ENCODE measurements at regions not wholly inside any gene's neighbourhood (a gene's known extent, or its start where the extent isn't known, plus 50 kb on each side); places are given as distances from the start of the nearest gene placed in this dataset.

DNA sequence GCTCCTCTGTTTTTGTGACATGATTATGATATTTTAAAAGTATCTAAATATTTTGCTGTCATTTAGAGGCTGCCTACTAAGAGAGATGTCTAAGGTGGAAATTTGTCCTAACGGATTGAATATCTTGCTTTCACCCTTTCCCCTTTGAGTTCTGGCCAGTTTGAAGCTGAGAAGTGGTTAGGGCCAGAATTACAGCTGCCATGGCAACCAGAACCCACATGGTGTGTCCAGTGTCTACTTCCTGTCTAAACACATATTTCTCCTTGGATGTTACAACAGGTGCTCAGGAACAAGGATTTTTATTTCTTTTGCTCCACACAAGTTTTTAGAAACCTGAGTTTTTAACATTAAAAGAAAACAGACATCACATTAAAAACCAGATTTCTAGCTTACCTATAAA, 335.1 kb upstream of the OR4E1 start:
- no peaks in the 10 kb centered on the region for H3K36me3 Mint-ChIP-seq (ENCODE audit: low read depth)
- no peak for TF ChIP-seq CTCF (conservative IDR thresholded peaks at IDR 0.05)
- H3K9me3 Mint-ChIP-seq: peaks cover 4% of the 10 kb centered on the region
- H3K27me3 Mint-ChIP-seq (ENCODE audit: low read depth): no peaks in the 10 kb centered on the region
- no peaks in the 10 kb centered on the region for H3K4me1 Mint-ChIP-seq
- H3K4me3 Mint-ChIP-seq: no peak overlapping the region
- no peak overlapping the region for H3K27ac Mint-ChIP-seq (ENCODE audit: unreplicated experiment)
- no peak for DNase-seq (ENCODE audit: low read depth, low spot score)

- no peak for DNase-seq (ENCODE audit: low read depth, low spot score)
- no peaks in the 10 kb centered on the region for H3K36me3 Mint-ChIP-seq (ENCODE audit: low read depth)
- H3K27ac Mint-ChIP-seq (ENCODE audit: unreplicated experiment): no peak overlapping the region
- no peak for TF ChIP-seq CTCF (conservative IDR thresholded peaks at IDR 0.05)
- H3K9me3 Mint-ChIP-seq: peaks cover 4% of the 10 kb centered on the region
- H3K27me3 Mint-ChIP-seq (ENCODE audit: low read depth): no peaks in the 10 kb centered on the region
- no peaks in the 10 kb centered on the region for H3K4me1 Mint-ChIP-seq
- H3K4me3 Mint-ChIP-seq: no peak overlapping the region
Observed at GRCh38 chr14:22007784-22008412, 334.3 kb upstream of the OR4E1 start.

GRCh38 chr14:22007363-22007762, 333.7 kb upstream of the OR4E1 start:
- H3K27ac Mint-ChIP-seq (ENCODE audit: unreplicated experiment): no peak overlapping the region
- H3K9me3 Mint-ChIP-seq: peaks cover 4% of the 10 kb centered on the region
- no peak overlapping the region for H3K4me3 Mint-ChIP-seq
- H3K27me3 Mint-ChIP-seq (ENCODE audit: low read depth): no peaks in the 10 kb centered on the region
- no peak for TF ChIP-seq CTCF (conservative IDR thresholded peaks at IDR 0.05)
- no peaks in the 10 kb centered on the region for H3K4me1 Mint-ChIP-seq
- no peak for DNase-seq (ENCODE audit: low read depth, low spot score)
- H3K36me3 Mint-ChIP-seq (ENCODE audit: low read depth): no peaks in the 10 kb centered on the region

DNA sequence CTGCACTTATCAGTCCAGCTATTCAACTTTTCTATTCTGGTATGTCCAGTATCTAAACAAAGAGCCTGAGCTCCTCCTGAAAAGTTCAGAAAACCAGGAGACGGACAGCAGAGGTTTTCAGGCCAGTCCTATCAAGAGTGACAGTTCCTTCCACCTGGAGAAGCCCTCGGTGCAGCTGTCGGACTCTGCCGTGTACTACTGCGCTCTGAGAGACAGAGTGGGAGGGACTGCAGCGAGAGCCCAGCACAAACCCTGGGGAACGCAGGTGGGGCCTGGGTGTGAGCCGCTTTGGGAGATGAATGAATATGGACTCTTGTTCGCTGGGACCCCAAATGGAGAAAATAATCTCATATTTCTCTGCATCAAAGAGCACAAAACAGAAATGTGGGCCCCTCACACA, 329.8 kb upstream of the OR4E1 start:
- Mint-ChIP-seq H3K4me3 (no peak overlapping the region), H3K36me3 (ENCODE audit: low read depth) (no peaks in the 10 kb centered on the region), H3K27ac (ENCODE audit: unreplicated experiment) (no peak overlapping the region), H3K4me1 (no peaks in the 10 kb centered on the region), H3K27me3 (ENCODE audit: low read depth) (no peaks in the 10 kb centered on the region), H3K9me3 (peaks cover 4% of the 10 kb centered on the region)
- no peak for TF ChIP-seq CTCF (conservative IDR thresholded peaks at IDR 0.05)
- no peak for DNase-seq (ENCODE audit: low read depth, low spot score)

DNA sequence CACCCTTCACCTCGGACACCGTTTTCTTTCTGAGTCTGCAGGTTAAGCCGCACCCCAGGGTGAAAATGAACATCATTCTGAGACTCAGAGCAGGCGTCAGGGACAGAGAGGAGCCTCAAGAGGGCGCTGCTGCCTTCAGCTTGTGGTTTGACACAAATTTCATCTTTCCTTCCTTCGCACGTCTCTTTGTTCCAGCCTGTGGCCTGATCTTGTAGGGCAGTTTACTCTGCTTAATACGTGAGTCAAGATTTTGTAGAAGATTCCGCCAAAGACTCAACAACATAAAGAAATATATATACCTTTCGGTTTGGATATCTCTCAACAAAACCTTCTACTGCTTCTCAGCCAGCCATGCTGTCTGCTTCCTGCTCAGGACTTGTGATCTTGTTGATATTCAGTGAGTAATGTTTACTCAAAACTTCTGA, 329.3 kb upstream of the OR4E1 start:
- Mint-ChIP-seq H3K27ac (ENCODE audit: unreplicated experiment) (no peak overlapping the region), H3K27me3 (ENCODE audit: low read depth) (no peaks in the 10 kb centered on the region), H3K4me3 (no peak overlapping the region), H3K9me3 (peaks cover 4% of the 10 kb centered on the region), H3K4me1 (no peaks in the 10 kb centered on the region), H3K36me3 (ENCODE audit: low read depth) (no peaks in the 10 kb centered on the region)
- peak; percentile 8 for DNase-seq (ENCODE audit: low read depth, low spot score)
- TF ChIP-seq CTCF (conservative IDR thresholded peaks at IDR 0.05): peak; percentile 57

Data from neural crest cell (in vitro differentiated cells).